HG03521 (cell line): ENCODE measurements at regions not wholly inside any gene's neighbourhood (a gene's known extent, or its start where the extent isn't known, plus 50 kb on each side); places are given as distances from the start of the nearest gene placed in this dataset.

Experiments
- ATAC-seq: cut with Tn5 transposase; IDR thresholded peaks from one replicate; pipeline ENCODE4 v1.9.1; 2021; ENCODE audit warnings: mild to moderate bottlenecking, moderate library complexity; ENCODE audit not compliant: unreplicated experiment

DNA sequence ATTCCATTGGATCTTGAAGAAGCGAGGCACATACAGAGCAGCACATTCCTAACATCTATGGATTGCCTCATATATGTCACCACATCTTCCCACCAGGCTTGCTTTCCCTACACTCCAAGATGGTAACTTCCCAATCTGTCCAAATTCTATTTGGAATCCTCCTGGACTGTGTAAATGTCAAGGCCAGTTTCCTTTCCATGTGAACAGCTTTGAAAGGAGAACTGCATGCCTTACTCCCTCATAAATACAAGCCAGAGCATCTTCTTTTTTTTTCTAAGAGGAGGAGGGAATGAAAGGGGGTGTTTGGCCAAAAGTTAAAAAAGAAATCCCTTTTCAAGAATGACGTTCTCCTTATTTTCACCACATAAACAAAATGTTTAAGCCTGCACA, 103.8 kb upstream of the OSR1 start:
- no peak for ATAC-seq

DNA sequence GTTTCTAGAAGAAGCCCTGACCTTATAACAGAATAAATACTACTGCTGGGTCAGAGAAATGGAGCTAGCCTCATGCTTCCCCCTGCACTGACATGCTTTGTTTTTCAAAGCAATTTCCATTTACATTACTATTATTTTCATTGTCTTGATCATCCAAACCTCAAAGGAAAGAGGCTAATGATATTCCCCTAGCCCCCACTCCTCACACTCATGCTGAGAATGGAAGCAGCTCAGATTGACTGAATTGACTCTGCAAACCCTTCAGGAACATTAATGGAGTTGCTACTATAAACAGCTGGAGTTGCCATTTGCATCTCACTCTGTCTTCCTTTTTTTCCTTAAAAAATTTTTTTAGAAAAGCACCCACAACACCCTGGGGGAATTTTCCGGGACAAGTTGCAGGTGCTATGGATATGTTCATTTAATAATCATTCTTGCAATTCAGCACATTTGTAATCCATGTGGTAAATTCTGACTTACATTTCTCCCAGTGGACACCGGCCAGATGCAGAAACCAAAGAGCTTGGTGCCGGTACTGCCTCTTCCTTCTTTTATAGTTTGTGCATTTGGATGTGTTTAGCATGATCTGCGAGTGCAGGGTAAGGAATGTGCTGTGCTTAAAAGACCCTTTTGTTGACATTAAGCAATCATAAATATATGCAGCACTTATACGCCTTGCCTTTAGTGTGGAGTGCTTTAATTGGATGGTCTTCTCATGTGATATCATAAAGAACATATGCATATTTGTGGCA, 103.3 kb upstream of the OSR1 start:
- no peak for ATAC-seq

GRCh38 chr2:19460761-19461160, 102.3 kb upstream of the OSR1 start:
- no peak for ATAC-seq

DNA sequence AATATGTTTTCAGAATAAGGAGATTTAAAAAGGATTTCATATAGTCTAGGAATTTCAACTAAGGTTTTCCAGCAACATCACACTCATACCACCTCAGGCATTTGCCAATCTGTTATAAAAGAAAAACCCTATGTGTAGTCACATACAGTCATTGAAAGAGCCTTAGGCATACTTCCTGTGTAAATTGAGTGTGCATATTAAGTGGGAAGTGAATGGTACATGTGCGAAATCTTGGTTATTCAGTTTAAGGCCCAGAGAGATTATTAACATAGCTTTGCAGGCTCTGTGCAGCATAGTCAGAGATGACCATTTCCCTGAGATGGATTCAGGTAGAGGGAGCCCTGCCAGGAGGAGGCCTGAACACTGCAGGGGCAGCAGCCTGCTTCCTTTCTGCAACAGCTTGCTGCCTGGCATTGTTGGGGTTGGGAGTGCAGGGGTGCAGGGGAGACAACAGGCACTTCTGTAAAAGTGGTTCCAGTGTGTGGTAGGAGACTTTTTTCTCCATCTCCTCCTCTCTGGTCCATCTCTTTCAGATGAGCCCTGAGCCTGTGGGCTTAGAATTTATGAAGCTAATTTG, 100.1 kb upstream of the OSR1 start:
- no peak for ATAC-seq

DNA sequence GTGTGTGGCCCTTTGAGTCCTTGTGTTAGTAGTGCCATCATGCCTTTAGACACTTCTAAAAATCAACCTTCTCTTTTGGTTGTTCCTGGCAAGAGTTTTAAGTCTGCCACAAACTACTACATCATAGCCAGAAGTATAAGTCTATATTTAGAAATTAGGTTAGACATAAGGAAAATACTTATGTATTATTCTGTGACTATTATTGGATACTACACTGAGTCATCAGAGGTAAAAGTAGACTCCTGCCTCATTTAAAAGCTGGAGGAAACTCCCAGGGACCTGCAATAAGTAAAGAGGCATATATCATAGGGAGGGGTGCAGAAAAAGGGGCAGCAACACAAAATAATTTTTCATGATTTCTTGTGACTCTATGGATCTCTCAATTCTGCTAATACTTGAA, 99.4 kb upstream of the OSR1 start:
- ATAC-seq: no peak

GRCh38 chr2:19456705-19457309, 98.4 kb upstream of the OSR1 start:
- no peak for ATAC-seq

DNA sequence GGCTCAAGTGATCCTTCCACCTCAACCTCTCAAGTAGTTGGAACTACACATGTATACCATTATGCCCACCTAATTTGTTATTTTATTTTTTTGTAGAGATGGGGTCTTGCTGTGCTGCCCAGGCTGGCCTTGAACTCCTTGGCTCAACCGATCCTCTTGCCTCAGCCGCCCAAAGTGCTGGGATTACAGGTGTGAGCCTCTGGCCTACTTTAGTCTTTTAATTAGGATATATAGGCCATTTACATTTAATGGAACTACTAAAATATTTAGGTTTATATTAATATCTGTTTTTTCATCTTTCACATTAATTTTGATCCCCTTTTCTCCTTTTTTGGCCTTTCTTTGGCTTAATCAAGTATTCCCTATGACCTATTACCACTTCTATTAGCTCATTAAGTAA, 95.7 kb upstream of the OSR1 start:
- no peak for ATAC-seq

GRCh38 chr2:19442731-19443130, 84.3 kb upstream of the OSR1 start:
- no peak for ATAC-seq

GRCh38 chr2:19439081-19439480, 80.7 kb upstream of the OSR1 start:
- no peak for ATAC-seq

GRCh38 chr2:19435815-19436214, 77.4 kb upstream of the OSR1 start:
- no peak for ATAC-seq

GRCh38 chr2:19434413-19434812, 76.0 kb upstream of the OSR1 start:
- no peak for ATAC-seq

DNA sequence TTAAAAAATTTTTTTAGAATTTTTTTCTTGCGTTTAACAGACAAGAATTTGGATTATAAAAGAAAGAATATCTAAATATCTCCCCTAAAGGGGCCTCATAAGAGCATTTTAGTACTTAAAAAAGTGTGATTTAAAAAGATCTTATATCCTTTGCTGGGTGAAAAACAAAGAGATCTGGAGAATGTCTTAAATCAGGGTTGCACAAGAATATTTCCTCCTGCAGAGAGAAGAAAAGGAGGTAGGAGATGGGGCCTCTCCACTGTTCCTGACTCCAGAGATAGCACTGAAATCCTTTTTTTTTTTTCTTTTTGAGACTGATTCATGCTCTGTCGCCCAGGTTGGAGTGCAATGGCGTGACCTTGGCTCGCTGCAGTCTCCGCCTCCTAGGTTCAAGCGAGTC, 68.5 kb upstream of the OSR1 start:
- ATAC-seq: no peak

GRCh38 chr2:19426144-19426543, 67.7 kb upstream of the OSR1 start:
- ATAC-seq: no peak

- ATAC-seq: no peak
Measured at GRCh38 chr2:19425419-19425818, 67.0 kb upstream of the OSR1 start.

DNA sequence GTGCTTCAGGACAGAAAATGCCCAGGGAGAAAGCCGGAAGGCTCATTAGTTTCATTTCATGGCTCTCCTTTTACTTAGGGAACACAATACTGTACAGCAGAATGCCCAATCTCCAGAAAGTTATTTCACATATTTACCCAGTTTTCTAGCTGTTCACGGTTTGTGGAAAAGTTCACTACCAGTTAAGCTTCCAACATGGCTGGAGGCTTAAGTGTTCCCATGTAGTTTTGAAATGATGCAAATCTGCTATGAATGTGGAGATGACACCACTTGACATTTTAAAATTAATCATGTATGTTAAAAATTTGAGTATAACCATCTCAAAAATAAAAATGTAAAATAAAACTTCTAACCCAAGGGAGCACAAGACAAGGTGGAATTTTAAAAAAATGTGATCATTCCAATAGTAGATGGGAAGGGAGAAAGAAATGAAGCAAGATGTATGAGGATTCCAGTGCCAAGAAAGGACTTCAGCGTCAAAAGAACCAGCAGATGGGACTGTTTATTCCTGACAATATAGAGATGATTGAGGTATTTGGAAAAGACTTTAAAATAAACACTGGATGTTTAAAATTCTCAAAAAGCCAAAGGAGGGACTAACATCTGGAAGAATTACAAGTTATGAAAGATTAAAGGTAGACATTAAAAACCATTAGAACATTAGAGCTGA, 60.9 kb upstream of the OSR1 start:
- ATAC-seq: no peak

- ATAC-seq: no peak
Measured at GRCh38 chr2:19416784-19417684, 58.6 kb upstream of the OSR1 start.

DNA sequence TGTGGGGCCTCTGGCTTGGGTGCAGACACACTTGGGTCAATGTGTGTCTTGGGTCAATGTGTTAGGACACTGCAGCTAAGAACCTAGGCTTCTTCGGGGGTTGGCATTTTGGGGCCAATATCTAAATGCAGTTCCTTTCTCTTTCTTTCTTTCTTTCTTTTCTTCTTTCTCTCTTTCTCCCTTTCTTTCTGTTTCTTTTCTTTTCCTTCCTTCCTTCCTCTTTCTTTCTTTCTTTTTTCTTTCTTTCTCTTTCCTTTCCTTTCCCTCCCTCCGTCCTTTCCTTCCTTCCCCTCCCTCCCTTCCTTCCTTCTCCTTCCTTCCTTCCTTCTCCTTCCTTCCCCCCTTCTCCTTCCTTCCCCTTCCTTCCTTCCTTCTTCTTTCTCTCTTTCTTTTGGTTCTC, 57.7 kb upstream of the OSR1 start:
- ATAC-seq: no peak

- no peak for ATAC-seq
Measured at GRCh38 chr2:19409046-19409445, 50.6 kb upstream of the OSR1 start.

GRCh38 chr2:19408592-19408991, 50.2 kb upstream of the OSR1 start:
- ATAC-seq: no peak
